ENCODE measurements at regions not wholly inside any gene's neighbourhood (a gene's known extent, or its start where the extent isn't known, plus 50 kb on each side); places are given as distances from the start of the nearest gene placed in this dataset.

GRCh38 chr1:38137164-38137563 is 90.6 kb upstream of the POU3F1 start:
- Histone ChIP-seq H3K9me3 (ENCODE audit: insufficient read depth, low read length) (no peaks in the 10 kb centered on the region), H3K9ac (ENCODE audit: low read length) (no peak overlapping the region), H3K4me3 (ENCODE audit: insufficient read depth, low read length, poor library complexity, severe bottlenecking) (no peak overlapping the region), H3K9me2 (replicated peaks; ENCODE audit: insufficient read depth, low read length) (no peaks in the 10 kb centered on the region), H3K27me3 (ENCODE audit: low read length) (no peaks in the 10 kb centered on the region), H3K36me3 (ENCODE audit: low read length) (no peaks in the 10 kb centered on the region), H4K20me1 (ENCODE audit: low read depth, low read length) (no peaks in the 10 kb centered on the region), H3K27ac (ENCODE audit: low read depth, low read length) (no peak overlapping the region), H3K4me2 (ENCODE audit: low read depth, low read length, poor library complexity, severe bottlenecking) (no peak overlapping the region), H3K79me2 (ENCODE audit: insufficient read depth, low read length) (no peaks in the 10 kb centered on the region), H2AFZ (ENCODE audit: low read depth, low read length, severe bottlenecking) (no peak overlapping the region), H3F3A (ENCODE audit: insufficient read depth) (no peaks in the 10 kb centered on the region)
- TF ChIP-seq EZH2phosphoT487 (conservative IDR thresholded peaks at IDR 0.05; ENCODE audit: low read length) (no peak), CTCF (IDR thresholded peaks at IDR 0.05; ENCODE audit: insufficient read depth, low read length, poor library complexity, severe bottlenecking) (no peak)

- Histone ChIP-seq H3K9ac (ENCODE audit: low read length) (no peak overlapping the region), H3K36me3 (ENCODE audit: low read length) (no peaks in the 10 kb centered on the region), H3F3A (ENCODE audit: insufficient read depth) (no peaks in the 10 kb centered on the region), H3K4me3 (ENCODE audit: insufficient read depth, low read length, poor library complexity, severe bottlenecking) (no peak overlapping the region), H4K20me1 (ENCODE audit: low read depth, low read length) (no peaks in the 10 kb centered on the region), H3K27ac (ENCODE audit: low read depth, low read length) (no peak overlapping the region), H3K27me3 (ENCODE audit: low read length) (no peaks in the 10 kb centered on the region), H3K4me2 (ENCODE audit: low read depth, low read length, poor library complexity, severe bottlenecking) (no peak overlapping the region), H3K9me2 (replicated peaks; ENCODE audit: insufficient read depth, low read length) (no peaks in the 10 kb centered on the region), H2AFZ (ENCODE audit: low read depth, low read length, severe bottlenecking) (no peak overlapping the region), H3K9me3 (ENCODE audit: insufficient read depth, low read length) (no peaks in the 10 kb centered on the region), H3K79me2 (ENCODE audit: insufficient read depth, low read length) (no peaks in the 10 kb centered on the region)
- TF ChIP-seq EZH2phosphoT487 (conservative IDR thresholded peaks at IDR 0.05; ENCODE audit: low read length) (no peak), CTCF (IDR thresholded peaks at IDR 0.05; ENCODE audit: insufficient read depth, low read length, poor library complexity, severe bottlenecking) (no peak)
Observed at GRCh38 chr1:38135625-38136414, 89.2 kb upstream of the POU3F1 start.

- Histone ChIP-seq H3K4me3 (ENCODE audit: insufficient read depth, low read length, poor library complexity, severe bottlenecking) (no peak overlapping the region), H2AFZ (ENCODE audit: low read depth, low read length, severe bottlenecking) (no peak overlapping the region), H3K4me2 (ENCODE audit: low read depth, low read length, poor library complexity, severe bottlenecking) (no peak overlapping the region), H3F3A (ENCODE audit: insufficient read depth) (no peaks in the 10 kb centered on the region), H3K9me2 (replicated peaks; ENCODE audit: insufficient read depth, low read length) (no peaks in the 10 kb centered on the region), H3K36me3 (ENCODE audit: low read length) (no peaks in the 10 kb centered on the region), H3K9ac (ENCODE audit: low read length) (no peak overlapping the region), H3K9me3 (ENCODE audit: insufficient read depth, low read length) (no peaks in the 10 kb centered on the region), H3K27ac (ENCODE audit: low read depth, low read length) (no peak overlapping the region), H3K27me3 (ENCODE audit: low read length) (no peaks in the 10 kb centered on the region), H4K20me1 (ENCODE audit: low read depth, low read length) (no peaks in the 10 kb centered on the region), H3K79me2 (ENCODE audit: insufficient read depth, low read length) (no peaks in the 10 kb centered on the region)
- TF ChIP-seq EZH2phosphoT487 (conservative IDR thresholded peaks at IDR 0.05; ENCODE audit: low read length) = no peak
- TF ChIP-seq CTCF (IDR thresholded peaks at IDR 0.05; ENCODE audit: insufficient read depth, low read length, poor library complexity, severe bottlenecking) = no peak
Observed at GRCh38 chr1:38134294-38134755, 87.7 kb upstream of the POU3F1 start.
